HG02852 (cell line): ENCODE measurements at regions not wholly inside any gene's neighbourhood (a gene's known extent, or its start where the extent isn't known, plus 50 kb on each side); places are given as distances from the start of the nearest gene placed in this dataset.

Source experiments
- ATAC-seq: cut with Tn5 transposase; IDR thresholded peaks from one replicate; pipeline ENCODE4 v1.9.1; 2021; ENCODE audit warnings: mild to moderate bottlenecking, moderate library complexity; ENCODE audit not compliant: unreplicated experiment

DNA sequence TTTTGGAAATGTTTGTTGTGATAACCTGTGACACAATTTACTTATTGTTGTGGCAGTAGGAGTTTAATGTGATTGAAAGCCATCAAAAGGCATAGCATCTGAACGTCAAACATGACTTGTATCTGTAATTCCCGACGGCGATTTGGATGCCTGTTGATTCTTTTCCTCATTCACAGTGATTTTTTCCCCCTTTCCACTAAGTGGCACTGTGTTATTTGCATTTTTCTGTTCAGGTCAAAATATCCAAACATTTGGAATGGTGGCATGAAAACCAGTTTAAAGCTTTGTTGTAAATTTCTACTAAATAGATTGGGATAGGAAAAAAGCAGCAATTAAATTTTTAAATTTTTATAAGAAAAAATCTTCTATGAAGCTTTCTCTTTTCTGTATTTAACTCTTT, 259.9 kb upstream of the KCNH8 start:
- ATAC-seq, result no peak

DNA sequence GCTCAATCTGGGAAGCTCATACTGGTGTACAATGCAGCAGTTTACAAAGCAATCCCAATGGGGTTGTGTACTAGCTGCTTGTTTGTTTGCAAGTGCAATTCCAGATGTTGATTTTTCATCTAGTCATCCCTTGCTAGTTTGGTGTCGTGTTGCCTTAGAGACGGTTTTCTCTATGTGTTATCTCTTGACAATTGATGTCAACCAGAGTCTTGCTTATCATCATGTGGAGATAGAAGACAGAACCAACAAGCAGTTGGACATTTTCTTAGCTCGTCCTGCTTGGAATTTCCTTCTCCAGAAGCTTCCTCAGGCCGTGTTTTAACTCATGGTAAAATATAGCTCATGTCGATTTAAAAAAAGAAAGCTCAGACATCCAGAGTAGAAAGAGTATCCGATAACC, 262.0 kb upstream of the KCNH8 start:
- ATAC-seq, result no peak

DNA sequence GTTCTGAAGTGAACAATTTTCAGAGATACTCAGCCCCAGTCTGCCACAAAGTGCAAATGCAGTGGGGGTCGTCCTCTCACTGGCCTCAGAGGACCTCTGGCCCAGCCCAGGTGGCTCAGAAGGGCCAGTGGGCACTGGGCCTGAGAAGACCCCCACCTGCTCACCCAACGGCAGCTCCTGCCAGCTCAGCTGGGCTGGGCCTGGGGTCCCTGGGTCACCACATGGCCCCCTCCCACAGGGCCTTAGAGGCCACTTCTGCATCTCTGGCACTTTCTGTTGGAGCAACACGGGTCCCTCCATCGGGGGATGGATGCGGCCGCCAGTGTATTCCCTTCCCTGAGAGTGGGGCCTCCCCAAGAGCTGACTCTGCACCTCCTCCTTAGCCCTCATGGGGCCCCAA, 262.7 kb upstream of the KCNH8 start:
- no peak for ATAC-seq

DNA sequence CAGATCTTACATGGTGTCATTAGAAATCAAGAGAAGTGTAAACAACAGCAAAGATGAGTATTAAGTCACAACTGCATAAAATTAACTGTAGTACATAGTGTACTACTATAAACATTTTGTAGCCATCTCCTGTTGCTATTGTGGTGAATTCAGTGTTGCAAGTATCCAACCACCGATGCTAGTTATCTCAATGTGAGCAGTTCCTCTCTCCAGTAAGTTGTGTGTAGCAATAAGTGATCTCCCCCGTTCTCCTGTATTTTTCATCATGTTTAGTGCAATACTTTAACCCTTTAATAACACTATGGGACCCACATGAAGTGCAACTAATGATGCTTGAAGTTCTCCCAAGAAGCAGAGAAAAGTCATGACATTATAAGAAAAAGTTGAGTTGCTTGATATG, 264.7 kb upstream of the KCNH8 start:
- ATAC-seq, result no peak

DNA sequence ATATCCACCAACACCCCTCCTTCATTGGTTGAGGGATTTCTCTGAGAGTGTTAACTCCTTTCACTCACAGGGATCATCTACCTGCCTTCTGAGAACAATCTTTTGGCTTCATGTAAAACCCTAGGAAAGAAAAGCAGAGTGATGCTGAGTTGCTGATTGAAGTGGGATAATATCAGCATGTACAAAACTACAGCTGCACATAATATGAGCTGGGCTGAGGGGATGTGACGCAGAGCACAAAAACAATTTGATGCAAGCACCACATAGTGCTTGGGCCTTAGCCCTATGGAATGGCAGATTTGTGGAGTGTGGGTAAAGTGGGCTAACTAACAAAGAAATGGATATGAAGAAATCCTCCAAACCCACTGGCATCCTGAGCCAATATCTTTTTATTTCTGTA, 267.6 kb upstream of the KCNH8 start:
- no peak for ATAC-seq

DNA sequence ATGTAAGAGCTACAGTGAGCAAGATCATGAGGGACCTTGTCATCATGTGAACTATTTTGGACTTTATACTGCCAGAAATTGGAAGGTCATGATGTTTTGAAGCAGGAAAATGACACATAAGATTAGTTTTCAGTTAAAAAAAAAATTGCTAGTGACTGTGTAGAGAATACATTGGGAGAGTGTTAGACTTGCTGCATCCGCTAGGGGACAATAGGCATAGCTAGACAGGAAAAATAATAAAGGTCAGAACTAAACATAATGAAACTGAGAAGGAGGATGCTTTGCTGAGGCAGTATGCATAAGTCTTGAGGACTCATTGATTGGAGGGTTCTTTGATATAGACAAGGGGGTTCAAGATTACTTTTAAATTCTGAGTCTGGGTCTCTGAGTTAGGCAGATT, 275.8 kb upstream of the KCNH8 start:
- peak; percentile 75 for ATAC-seq

DNA sequence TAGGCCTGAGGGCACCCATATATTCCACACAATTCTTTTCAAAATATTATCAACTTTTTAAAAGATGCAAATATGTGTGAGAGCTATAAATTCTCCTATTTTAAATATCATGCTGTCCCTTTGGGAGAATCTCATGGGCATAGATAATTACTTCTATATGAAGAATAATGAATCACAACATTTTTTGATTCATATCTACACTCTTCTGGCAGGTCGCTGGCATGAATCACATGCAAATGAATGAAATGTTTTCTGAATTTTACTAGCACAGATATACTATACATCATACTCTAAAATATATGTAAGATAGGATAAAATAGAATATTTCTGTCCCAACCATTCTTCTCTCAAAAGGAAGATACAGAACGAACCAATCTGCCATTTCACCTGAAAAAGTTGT, 277.7 kb upstream of the KCNH8 start:
- ATAC-seq, result no peak

DNA sequence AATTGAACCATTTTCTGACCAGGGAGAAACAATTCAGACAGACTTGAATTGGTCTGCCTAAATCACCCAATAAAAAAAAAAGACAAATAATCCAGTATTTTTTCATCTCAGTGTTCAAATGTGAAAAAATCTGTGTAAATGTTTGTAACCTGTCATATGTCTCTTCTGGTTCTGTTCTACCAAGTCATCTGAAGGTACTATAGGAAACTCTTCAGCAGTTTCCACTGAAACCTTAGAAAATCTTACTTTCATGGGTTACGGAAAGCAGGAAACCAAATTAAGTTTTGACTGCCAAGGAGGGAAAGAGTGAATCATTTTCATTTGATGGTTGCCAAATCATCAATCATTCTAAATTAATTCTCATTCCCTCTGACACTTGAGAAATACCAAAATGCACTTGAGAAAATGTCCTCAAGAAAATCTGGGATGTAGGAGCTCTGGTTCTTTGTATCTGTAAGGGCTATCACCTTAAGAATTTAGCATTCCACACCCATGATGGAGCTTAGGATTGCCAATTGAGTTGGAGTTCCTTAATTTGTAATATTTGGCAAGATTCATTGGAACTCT, 278.2 kb upstream of the KCNH8 start:
- no peak for ATAC-seq

DNA sequence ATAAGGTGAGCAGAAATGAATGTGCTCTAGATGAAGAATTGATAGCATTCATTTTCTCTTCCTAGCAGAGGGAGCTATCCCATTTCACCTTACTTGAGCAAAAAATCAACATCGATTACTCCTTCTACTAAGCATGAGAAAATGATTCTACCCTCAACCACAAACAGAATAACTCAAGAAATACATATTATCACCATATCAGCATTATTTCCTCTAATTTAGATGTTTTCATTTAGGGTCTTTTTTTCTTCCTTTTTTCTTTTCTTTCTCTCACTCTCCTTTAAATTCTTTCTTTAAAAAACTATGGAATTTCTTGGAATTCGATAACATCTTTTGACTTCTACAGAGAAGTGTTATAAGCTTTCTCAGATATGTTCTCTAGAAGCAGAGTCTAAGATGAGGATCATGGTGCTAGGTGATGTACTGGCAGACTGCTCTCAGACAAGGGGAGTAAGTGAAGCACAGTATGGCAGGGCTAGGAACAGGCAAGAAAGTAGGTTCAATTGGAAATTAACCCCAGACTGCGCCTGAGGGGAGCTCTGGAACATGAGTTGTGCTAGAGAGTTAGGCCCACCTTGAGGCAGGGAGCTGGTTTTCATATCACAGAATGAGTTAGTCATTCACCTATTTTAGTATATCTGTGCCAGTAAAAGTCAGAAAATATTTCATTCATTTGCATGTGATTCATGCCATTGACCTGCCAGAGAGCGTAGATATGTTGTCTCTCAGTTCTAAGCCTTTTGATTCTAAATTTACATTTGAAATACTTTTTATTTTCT, 279.2 kb upstream of the KCNH8 start:
- no peak for ATAC-seq

DNA sequence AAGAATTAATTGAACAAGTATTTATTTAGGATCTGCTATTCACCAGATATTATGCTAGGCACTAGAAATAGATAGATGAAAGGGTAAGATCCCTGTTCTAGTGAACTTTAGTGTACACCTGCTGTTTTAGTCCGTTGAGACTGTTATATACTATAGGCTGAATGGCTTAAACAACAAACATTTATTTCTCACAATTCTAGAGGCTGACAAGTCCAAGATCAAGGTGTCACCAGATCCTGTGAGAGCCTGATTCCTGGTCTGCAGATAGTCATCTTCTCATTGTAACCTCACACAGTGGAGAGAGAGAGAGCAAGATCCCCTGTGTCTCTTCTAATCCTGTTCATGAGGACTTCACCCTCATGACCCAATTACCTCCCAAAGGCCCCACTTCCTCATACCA, 281.4 kb upstream of the KCNH8 start:
- no peak for ATAC-seq

DNA sequence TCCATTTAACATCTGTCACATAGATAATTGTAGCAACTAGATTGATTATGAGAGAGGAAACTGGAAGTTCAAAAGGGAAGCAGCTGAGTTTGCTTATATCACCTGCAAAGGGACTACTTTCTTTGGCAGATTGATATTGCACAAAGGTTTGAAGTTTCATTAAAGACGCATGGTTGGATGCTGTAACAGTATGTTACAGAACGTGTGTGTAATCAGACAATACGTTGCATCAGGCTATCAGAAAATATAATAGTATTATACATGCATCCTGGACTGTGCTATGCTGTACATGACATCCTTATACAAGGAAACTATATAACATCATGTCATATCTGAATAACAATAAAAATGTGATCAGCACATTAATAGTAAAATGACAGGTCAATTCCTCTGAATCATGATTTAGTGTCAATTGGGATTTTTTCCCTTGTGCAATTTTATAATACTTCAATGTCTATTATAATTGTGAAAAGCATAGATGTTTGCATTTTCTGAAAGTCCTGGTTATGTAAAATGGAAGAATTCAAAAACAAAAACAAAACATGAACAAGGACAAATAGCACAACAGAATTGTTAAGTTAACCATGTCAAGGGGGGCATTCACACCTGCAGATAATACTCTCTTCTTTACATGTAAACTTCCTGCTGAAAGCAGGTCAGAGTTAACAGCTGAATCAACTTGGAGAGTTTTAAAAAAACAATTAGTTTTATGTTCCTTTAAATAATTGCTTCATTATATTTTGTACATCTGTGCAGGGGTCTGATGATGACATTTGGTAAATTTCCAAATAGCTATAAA, 283.2 kb upstream of the KCNH8 start:
- ATAC-seq, result no peak

DNA sequence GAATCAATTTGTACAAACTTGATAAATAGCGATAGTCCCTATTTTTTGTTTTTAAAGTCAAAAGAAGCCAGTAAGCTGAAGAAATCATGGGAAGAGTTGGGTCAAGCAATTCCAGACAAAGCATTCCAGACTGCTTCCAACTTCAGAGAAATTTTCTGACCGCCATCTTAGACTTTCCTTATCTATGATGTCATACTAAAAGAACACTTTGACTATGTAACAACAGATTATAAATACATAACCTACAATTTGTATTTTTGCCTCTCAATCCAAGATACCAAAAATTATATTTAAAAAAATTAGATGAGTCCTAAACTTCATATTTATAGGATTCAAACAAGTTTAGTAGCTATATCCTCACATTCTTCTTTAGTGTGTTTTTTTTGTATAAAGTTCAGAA, 286.2 kb upstream of the KCNH8 start:
- ATAC-seq, result no peak

DNA sequence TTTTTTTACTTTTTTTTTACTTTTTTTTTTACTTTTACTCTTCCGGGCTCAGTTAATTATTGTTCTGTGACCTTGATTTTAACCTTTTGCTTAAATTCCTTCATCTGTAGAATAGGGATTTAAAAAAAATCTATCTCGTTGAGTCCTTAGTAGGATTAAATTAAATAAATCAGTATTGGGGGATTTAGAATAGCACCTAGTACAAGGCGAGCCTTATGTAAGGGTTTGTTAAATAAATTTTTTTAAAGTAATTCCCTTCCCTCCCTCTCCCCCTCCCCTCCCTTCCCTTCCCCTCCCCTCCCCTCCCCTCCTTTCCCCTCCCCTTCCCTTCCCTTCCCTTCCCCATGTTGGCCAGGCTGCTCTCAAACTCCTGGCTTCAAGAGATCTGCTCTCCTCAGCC, 287.2 kb upstream of the KCNH8 start:
- no peak for ATAC-seq

DNA sequence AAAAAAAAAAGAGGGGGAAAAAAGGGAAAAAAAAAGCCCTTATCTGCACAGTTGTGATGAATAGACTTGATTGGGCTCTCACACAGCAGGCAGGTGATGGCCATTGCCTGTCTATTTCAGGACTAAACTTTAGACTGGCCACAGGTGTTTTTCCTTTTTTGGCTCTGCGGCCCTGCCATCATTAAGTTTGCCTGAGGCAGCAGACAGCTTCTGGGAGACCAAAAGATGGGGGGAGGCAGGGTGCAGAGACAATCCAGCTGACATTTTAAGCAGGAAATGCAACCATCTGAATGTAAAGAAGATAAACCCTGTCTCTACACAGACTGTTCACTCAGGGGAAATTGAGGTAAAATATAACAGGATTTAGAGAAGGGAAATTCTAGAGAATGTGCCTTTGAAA, 295.0 kb upstream of the KCNH8 start:
- ATAC-seq, result no peak

DNA sequence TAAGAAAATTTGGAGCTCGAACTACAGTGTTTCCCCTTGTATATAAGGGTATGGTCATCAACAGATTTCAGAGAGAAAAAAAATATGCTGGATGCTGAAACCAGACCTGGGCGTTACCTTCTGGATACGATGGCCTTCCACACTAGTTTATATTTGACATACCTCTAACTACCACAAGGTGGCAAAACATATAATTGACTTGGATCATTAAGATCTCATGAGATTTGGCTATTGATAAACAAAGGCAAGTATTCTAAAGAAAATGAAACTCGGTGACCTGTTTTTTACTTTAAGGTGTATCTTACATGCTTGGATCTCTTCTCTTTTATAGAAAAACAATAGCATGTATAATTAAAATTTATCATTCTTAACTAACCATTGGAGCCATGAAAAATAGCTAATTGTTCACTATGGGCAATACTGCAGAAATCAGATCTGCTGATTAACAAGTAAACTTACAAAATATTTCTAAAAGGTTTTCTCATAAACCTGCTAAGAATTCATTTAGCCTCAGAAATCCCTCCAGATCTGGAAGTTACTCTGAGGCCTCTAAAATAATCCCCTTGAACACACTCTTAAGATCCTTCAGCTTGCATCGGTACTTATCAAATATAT, 300.6 kb upstream of the KCNH8 start:
- ATAC-seq, result peak; percentile 68

DNA sequence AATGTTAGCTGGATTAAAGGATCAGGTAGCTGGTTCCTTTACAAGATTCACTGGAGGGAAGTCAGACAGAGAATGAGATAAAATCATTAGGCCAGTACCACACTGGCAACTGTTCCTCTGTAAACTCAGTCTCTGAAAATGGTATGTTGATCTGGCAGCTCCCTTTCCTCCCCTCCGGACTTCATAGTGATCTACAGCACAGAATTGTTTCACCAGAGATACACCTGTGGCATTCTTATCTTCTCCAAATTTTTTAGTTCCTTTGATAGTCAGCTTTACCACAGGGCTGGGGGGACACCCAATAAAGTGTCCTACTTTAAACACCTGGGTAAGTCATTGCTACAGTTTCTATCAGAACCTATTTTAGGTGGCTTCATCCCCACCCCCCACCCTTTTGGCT, 304.3 kb upstream of the KCNH8 start:
- ATAC-seq, result no peak

DNA sequence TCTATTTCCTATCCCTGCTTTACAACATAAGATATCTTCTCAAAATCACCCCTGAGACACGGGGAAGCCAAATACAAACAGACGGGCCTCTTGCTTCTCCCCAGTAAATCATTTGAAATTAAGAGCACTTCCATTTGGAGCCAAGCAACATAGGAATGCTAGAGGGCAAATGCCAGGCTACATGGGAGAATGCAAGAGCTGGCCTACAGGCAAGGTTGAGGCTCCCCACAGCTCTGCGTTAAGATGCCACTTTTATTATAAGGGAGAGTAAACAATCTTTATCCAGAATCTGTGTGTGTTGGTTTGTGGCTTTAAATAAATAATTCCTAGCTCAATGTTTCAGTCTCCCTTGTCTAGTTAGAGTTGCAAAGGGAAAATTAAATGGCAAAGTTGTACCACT, 305.1 kb upstream of the KCNH8 start:
- no peak for ATAC-seq

DNA sequence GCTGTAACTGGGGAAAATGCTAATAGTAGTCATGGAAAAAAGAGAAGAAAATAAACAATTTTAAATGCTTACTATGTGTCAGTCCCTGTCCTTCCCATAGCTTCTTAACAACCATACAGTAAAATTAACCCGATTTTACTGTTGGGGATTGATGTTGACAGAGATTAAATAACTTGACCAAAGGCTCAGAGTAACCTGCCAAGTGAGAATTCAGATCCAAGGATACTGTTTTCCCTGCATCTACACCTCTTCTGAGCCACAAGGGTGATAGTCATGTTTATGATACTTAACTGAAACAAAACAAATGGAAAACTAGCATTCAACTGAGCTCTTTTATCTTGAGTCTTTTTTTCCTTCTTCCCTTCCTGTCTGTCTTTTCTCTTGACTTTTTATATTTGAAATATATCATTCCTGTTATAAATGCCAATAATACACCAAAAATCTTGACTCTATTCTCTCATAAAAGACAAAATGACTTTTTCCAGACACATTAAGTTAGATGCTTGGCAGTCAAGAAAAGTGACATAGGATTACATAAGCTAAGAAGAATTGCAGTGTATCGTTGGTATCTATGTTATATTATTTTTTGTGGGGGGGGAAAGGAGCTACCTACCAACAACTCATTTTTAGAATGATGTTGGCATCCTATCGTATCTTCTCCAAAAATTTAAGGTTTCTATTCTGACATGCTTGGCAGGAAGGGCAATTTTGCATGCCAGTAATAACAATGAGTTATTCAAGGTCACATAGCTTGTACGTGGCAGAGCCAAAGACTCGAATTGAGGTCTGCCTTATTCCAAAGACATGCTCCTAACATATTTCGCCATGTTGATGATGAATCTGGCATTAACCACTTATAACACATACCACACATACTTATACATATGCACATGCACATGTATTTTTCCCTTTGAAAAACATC, 306.6 kb upstream of the KCNH8 start:
- ATAC-seq, result no peak

DNA sequence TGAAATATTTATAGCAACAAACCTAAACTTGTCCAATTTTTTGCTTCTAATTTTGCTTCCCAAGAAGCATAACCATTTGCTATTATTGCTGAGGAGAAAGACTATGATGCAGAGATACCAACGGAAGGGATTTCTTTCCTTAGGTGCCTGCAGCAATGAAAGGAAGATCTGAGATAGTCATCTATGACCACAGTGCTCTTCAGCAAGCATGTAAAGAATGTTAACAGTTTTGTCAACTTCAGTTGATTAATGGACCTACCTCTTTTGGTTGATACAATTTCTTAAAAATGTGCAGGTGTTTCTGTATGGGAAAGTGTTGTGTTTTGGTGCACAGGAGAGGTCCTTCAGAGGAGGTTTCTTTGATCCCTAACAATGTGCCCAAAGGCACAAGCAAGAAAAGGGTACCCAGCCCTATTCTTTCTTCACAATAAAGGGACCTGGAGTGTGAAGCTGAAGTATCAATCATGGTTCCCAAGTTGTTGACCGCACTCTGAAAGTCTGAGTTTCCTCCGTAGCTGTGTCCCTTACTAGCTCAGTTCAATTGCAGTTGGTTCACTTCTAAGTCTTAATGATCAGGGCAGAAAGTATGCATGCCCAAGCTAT, 307.7 kb upstream of the KCNH8 start:
- ATAC-seq, result no peak

DNA sequence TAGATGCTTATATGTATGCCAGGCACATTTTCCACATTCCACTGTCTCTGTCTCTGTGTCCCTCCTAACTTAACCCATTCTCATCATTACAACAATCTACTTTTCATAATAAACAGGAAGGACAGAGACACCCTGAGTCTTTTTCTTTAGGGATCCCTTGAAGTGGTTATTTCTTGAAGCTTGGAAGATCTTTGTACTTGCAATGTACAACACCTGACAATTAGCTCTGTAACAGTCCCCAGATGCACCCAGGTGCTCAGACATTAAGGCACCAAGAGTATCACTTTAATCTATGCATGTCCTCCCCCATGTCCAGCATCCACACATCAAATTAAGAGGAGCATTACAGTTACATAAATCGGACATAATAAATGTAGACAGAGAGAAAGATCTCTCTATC, 309.6 kb upstream of the KCNH8 start:
- ATAC-seq, result no peak
